Adipocyte (in vitro differentiated cells): ENCODE measurements at regions not wholly inside any gene's neighbourhood (a gene's known extent, or its start where the extent isn't known, plus 50 kb on each side); places are given as distances from the start of the nearest gene placed in this dataset.

Source experiments
- DNase-seq: peaks from one replicate; pipeline ENCODE4 v3.0.0-alpha.2; 2015; ENCODE audit warnings: low read depth
- H3K27me3 ChIP-seq: replicated peaks from 2 replicates; pipeline ENCODE4 v1.7.0; 2013; ENCODE audit warnings: mild to moderate bottlenecking, low read length, moderate library complexity; ENCODE audit not compliant: control insufficient read depth, insufficient read depth
- H3K36me3 ChIP-seq: 2 replicates; pipeline ENCODE4 v1.7.0; 2013; ENCODE audit warnings: low read length, mild to moderate bottlenecking, moderate library complexity; ENCODE audit not compliant: control insufficient read depth, insufficient read depth, severe bottlenecking
- H3K4me1 ChIP-seq: 2 replicates; pipeline ENCODE4 v1.7.0; 2013; ENCODE audit warnings: mild to moderate bottlenecking, low read length, moderate library complexity; ENCODE audit not compliant: control insufficient read depth, insufficient read depth
- H3K4me3 ChIP-seq: 2 replicates; pipeline ENCODE4 v1.7.0; 2013; ENCODE audit warnings: mild to moderate bottlenecking, low read length, moderate library complexity
- H3K9ac ChIP-seq: 2 replicates; pipeline ENCODE4 v1.7.0; 2013; ENCODE audit warnings: mild to moderate bottlenecking, low read length, moderate library complexity
- H3K9me3 ChIP-seq: 2 replicates; pipeline ENCODE4 v1.7.0; 2013; ENCODE audit warnings: mild to moderate bottlenecking, low read length, moderate library complexity; ENCODE audit not compliant: control insufficient read depth

DNA sequence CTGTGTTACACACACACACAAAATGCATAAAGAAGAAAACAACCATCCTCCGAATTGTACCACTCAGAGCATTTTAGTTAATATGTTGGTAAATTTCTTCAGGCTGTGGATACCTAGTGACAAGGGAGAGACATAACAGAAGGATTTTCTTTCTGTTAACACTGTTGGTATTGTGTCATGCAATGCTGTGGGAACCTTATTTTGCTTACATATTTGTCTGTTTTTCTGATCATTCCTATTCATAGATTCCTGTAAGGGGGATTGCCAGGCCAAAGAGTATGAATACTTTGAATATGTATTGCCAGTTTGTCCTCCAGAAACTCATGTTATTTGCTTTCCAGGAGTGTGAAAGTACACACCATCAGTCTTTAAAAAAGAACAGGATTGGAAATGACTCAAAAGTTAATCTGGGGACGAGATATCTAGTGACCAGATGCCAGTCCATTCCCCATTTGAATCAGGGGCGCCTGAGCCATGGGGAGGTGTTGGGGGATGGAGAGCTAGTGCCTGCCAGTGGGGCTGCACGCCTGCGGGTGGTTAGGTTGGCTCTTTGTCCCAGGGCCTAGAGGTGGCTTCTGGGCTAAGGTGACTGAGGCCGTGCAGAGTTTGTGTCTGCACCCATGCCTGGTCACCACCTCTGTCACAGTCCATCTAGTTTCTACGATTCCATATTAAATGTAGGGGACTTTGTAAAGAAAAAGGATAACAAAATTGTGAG lies 142.0 kb downstream of the PTPN20 start:
- H3K4me3 ChIP-seq: no peak overlapping the region
- H3K36me3 ChIP-seq: no peaks in the 10 kb centered on the region
- no peak overlapping the region for H3K9ac ChIP-seq
- peaks cover 5% of the 10 kb centered on the region for H3K4me1 ChIP-seq
- H3K27me3 ChIP-seq: no peaks in the 10 kb centered on the region
- DNase-seq: no peak
- H3K9me3 ChIP-seq: no peaks in the 10 kb centered on the region

DNA sequence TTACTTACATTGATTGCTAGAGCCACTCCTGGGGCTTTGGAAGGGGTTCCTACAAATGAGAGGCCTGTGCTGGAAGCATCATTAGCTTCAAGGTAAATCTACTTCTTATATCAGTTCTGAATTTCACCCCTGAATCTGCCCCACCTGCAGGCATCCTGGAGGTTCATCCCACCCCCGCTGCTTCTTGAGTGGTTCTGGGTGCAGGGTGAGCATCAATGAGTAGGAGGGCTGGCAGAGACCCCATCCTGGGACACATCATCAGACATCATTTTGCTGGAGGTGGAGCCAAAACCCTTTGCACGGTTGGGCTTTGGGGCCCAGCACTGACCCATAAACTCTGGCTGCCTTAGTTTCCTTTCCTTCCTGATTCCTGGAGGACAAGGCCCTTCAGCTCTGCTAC lies 143.7 kb downstream of the PTPN20 start:
- Histone ChIP-seq H3K27me3 (no peaks in the 10 kb centered on the region), H3K4me1 (no peaks in the 10 kb centered on the region), H3K9me3 (no peaks in the 10 kb centered on the region), H3K4me3 (no peak overlapping the region), H3K36me3 (no peaks in the 10 kb centered on the region), H3K9ac (no peak overlapping the region)
- DNase-seq: no peak

DNA sequence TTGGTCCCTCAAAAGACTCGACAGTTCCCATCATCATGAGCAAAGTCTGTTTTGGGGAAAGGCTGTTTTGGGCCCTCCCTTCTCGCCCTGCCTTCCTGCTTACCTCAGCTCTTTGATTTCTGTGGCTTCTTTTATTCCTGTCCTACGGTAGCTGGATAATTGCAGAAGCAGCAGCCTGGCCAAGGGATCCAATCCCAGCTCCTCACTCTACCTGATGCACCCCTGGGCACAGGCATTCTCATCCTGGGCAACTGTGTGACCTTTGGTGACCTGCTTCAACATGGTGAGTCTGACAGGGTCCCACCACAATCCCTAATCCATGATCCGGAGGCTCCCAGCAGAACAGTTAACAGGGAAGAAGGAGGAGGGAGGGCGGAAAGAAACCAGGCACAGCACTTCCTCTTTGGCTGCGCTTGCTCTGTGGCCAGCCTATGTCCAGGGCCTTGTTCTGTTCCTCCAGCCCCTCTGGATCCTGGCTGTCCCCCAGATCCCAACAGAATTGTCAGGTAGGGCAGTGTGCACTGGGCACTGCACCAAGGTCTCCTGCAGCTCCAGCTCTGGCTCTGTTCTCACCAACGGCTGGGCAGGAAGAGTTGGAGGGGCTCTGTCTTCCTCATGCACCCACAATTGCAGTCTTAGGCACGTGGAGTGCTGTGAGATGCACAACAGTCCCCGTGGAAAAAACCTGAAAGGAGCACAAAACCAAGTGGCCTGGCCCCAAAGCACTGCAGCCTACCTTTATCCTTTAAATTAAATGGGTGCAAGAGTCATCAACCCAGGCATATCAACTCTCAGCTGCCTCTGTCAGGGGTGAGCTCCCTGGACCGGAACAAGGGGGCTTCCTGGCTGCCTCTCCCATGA lies 144.4 kb downstream of the PTPN20 start:
- Histone ChIP-seq H3K9ac (no peak overlapping the region), H3K9me3 (no peaks in the 10 kb centered on the region), H3K27me3 (no peaks in the 10 kb centered on the region), H3K4me1 (no peaks in the 10 kb centered on the region), H3K36me3 (no peaks in the 10 kb centered on the region), H3K4me3 (no peak overlapping the region)
- no peak for DNase-seq

DNA sequence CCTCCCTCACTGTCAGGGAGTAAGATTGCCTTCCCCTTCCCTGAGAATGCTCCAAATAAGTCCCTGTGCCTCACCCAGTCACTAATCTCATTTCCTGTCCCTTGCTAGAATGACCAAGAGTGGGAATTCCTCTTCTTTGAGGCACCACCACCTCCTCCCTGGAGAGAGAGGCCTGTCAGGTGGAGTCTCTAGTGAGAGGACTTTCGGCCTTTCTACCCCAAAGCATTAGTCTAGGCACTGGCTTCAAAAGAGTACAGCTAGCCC lies 145.0 kb downstream of the PTPN20 start:
- H3K9ac ChIP-seq: no peak overlapping the region
- H3K27me3 ChIP-seq: no peaks in the 10 kb centered on the region
- no peaks in the 10 kb centered on the region for H3K36me3 ChIP-seq
- no peaks in the 10 kb centered on the region for H3K9me3 ChIP-seq
- DNase-seq: no peak
- H3K4me1 ChIP-seq: no peaks in the 10 kb centered on the region
- no peak overlapping the region for H3K4me3 ChIP-seq

DNA sequence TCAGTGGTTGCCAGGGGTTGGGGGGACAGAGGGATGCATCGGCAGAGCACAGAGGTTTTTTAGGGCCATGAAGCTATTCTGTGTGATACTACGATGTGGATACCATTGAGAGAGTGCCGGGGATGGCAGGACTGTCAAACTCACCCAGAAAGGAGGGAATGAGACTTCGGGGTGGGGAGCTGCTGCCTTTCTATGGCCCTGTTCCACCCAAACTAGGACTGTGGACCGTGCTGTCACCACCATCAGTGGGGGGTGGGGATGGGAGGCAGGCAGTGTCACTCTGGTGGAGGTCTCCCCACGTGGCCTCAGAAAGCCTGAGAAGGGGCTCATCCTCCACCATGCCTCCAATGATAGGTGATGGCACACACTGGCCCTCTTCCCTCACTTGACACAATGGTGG lies 146.2 kb downstream of the PTPN20 start:
- Histone ChIP-seq H3K4me1 (peaks cover 11% of the 10 kb centered on the region), H3K9me3 (no peaks in the 10 kb centered on the region), H3K9ac (no peak overlapping the region), H3K4me3 (no peak overlapping the region), H3K27me3 (no peaks in the 10 kb centered on the region), H3K36me3 (no peaks in the 10 kb centered on the region)
- DNase-seq: no peak

DNA sequence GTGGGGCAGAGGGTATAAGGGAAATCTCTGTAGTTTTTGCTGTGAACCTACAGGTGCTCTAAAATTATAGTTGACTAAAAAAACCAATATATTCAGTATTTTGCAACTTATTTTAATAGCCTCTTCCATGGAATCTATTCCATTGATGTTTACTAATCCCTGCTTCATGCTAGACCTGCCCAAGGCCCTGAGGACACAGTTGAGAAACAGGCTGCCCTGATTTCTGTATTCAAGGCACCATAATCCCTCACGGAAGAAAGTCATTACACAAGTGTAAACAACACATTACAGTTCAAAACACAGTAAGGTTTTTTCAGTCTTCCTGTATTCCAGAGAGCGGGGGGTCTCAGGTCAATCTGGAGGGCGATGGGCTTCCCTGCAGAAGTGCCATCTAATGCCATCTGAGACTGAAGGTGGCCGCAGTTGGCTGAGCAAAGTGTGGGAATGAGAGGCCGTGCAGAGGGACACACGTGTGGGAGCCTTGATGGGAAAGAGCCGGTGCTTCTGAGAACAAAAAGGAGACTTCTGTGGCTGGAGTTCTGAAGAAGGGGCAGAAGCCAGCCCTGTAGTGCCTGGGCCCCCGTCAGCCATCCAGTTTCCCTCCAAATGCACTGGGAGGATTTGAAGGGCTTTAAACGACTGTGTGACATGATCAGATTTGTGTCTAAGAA lies 146.9 kb downstream of the PTPN20 start:
- H3K9me3 ChIP-seq: no peaks in the 10 kb centered on the region
- H3K27me3 ChIP-seq: no peaks in the 10 kb centered on the region
- no peak overlapping the region for H3K4me3 ChIP-seq
- peak; percentile 45 for DNase-seq
- peaks cover 17% of the 10 kb centered on the region for H3K4me1 ChIP-seq
- no peak overlapping the region for H3K9ac ChIP-seq
- H3K36me3 ChIP-seq: no peaks in the 10 kb centered on the region

DNA sequence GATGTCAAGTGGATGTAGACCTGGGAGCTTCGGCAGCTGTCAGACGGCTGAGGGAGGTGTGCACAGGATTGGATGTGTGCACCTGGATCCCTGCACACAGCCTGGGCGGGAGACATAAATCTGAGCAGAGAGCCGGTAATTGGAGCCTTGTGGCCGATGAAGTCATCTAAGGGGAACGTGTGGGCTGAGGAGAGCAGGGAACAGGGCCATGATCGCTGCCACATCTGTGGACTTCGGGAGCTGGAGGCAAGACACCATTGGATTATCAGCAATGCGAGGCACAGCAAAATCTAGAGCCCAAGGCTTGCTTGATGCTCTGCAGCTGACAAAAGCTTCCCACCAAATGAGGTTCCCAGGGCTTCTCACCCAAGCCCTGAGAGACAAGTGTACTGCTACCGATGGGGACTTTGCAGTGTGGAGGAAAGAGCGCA lies 147.7 kb downstream of the PTPN20 start:
- Histone ChIP-seq H3K36me3 (no peaks in the 10 kb centered on the region), H3K9me3 (no peaks in the 10 kb centered on the region), H3K4me1 (peaks cover 17% of the 10 kb centered on the region), H3K27me3 (no peaks in the 10 kb centered on the region), H3K4me3 (no peak overlapping the region), H3K9ac (no peak overlapping the region)
- peak; percentile 63 for DNase-seq

DNA sequence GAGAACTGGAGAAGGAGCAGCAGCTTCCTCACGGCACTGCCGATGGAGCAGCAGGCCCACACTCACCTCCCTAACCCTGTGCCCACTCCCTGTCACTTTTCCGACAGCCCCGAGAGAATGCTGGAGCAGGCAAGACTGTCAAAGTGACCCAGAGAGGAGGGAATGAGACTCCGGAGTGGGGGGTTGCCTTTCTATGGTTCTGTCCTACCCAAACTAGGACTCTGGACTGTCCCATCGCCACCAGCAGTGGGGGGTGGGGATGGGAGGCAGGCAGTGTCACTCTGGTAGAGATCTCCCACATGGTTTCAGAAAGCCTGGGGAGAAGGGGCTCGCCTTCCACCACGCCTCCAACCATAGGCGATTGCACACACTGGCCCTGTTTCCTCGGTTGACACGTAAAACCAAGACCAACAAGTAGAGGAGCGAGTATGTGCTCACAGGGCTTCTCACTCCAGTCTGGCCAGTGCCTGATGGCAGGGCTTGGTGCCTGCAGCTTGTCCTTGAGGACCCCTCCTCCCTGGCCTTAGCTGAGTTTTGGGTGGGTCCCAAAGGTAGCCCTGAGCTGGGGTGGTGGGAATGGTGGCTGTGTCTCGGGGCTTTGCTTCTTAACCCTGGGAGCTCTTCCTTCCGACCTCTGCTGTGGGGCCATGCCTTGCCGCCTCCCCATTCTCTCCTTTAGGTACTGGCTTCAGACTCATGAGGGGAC lies 148.5 kb downstream of the PTPN20 start:
- no peak overlapping the region for H3K4me3 ChIP-seq
- peaks cover 17% of the 10 kb centered on the region for H3K4me1 ChIP-seq
- H3K9me3 ChIP-seq: no peaks in the 10 kb centered on the region
- H3K9ac ChIP-seq: no peak overlapping the region
- no peaks in the 10 kb centered on the region for H3K27me3 ChIP-seq
- no peak for DNase-seq
- H3K36me3 ChIP-seq: no peaks in the 10 kb centered on the region

DNA sequence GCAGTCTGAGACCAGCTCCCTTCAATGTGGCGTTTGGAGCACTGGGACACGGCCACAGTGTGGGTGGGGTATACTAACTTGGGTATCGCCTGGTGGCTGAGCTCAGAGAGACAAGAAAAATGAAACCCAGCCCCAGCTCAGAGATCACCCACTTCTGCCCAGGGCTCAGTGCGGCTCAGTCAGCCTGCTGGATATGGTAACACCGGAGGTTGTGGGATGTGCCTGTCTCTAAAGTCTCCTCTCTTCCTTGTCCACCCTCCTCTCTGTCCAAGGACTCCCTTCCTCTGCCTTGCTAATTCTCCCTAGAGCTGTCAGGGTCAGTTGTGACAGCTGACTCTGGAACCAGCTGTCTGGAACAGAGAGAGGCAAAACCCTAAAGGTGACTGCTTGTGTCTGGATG lies 149.1 kb downstream of the PTPN20 start:
- H3K9me3 ChIP-seq: no peaks in the 10 kb centered on the region
- H3K27me3 ChIP-seq: no peaks in the 10 kb centered on the region
- no peak overlapping the region for H3K4me3 ChIP-seq
- H3K36me3 ChIP-seq: no peaks in the 10 kb centered on the region
- no peak for DNase-seq
- H3K9ac ChIP-seq: no peak overlapping the region
- peaks cover 17% of the 10 kb centered on the region for H3K4me1 ChIP-seq

DNA sequence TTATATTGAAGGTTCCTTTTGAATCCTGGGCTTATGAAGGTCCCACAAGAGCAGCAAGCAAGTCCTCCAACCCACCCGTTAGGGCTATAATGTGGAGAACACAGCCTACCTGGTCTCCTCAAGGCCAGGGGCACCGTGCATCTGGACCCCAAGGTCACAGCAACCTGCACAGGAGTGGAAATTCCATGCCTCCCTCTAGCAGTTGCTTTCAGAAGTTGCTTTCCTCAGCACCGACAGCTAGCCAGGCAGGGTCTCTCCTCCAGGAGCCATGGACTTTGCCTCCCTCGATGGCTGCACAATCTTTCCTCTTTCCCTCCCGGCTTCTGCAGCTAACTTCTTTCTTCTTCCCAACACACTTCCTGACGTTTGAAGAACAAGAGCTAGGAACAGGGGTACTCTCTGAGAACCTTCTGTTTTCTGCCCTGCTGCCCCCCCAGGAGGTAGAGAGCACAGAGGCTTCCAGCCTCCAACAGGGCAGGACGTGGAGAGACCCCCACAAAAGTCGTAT lies 149.8 kb downstream of the PTPN20 start:
- peaks cover 17% of the 10 kb centered on the region for H3K4me1 ChIP-seq
- no peak for DNase-seq
- no peaks in the 10 kb centered on the region for H3K27me3 ChIP-seq
- no peaks in the 10 kb centered on the region for H3K36me3 ChIP-seq
- no peak overlapping the region for H3K4me3 ChIP-seq
- no peak overlapping the region for H3K9ac ChIP-seq
- H3K9me3 ChIP-seq: no peaks in the 10 kb centered on the region

DNA sequence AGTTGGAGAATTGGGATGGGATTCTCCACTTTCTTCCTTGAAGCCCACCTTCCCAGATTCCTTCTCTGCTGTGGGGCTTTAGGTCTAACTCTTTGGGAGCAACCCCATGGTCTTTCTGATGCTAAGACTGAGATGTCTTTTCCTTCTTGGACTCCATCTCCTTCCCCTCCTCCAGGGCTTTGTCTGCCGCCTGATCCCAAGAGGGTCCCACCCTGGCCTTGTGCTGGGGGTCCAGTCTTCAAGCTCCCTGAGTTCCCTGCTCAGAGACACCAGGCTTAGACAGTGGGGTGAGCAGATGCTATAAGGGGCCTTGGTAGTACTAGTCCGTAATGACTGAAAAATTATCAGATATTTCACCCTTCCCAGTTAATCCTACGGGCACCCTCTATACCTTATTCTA lies 150.5 kb downstream of the PTPN20 start:
- Histone ChIP-seq H3K4me3 (peak overlapping the region; percentile 65), H3K27me3 (no peaks in the 10 kb centered on the region), H3K36me3 (no peaks in the 10 kb centered on the region), H3K9ac (peak overlapping the region; percentile 65), H3K4me1 (peaks cover 17% of the 10 kb centered on the region), H3K9me3 (no peaks in the 10 kb centered on the region)
- no peak for DNase-seq
